Transverse colon (tissue), 4 donors: ENCODE measurements at regions not wholly inside any gene's neighbourhood (a gene's known extent, or its start where the extent isn't known, plus 50 kb on each side); places are given as distances from the start of the nearest gene placed in this dataset.

ENCODE experiments used
- DNase-seq: peaks from one replicate; pipeline ENCODE4 v3.0.0-alpha.2; 2019
- H3K27ac ChIP-seq, 4 donors: fragments of 200-600 bp; sonication (generic); 2 replicates each; pipeline ENCODE4 v1.5.1; 2016 to 2018; ENCODE audit warnings: inconsistent platforms in 4 of 4
- H3K27me3 ChIP-seq: fragments of 200-600 bp; sonication (generic); 2 replicates; pipeline ENCODE4 v1.5.1; 2017; ENCODE audit warnings: inconsistent platforms
- H3K36me3 ChIP-seq, 4 donors: fragments of 200-600 bp; sonication (generic); 2 replicates each; pipeline ENCODE4 v1.5.1; 2017 to 2019; ENCODE audit warnings: inconsistent platforms in 4 of 4
- H3K4me1 ChIP-seq, 4 donors: fragments of 200-600 bp; sonication (generic); 2 replicates each; pipeline ENCODE4 v1.5.1; 2017 to 2020; ENCODE audit warnings: inconsistent platforms in 4 of 4
- H3K4me3 ChIP-seq, 4 donors: fragments of 200-600 bp; sonication (generic); 1 replicate in 1 of 4; 2 replicates in 3 of 4; pipeline versions ENCODE4 v1.5.1 to v1.6.1; 2017 to 2019; ENCODE audit warnings: inconsistent platforms in 4 of 4
- H3K9me3 ChIP-seq, 2 donors: fragments of 200-600 bp; sonication (generic); 2 replicates each; pipeline ENCODE4 v1.5.1; 2017 to 2019; ENCODE audit warnings: inconsistent platforms in 2 of 2
- EP300 ChIP-seq: sonication (generic); formaldehyde crosslinking; IDR thresholded peaks from one replicate; pipeline ENCODE4 v1.6.1; 2017; ENCODE audit warnings: antibody characterized with exemption, low read depth
- POLR2A ChIP-seq: fragments of 450-650 bp; IDR thresholded peaks from one replicate; pipeline ENCODE4 v1.6.1; 2016; ENCODE audit warnings: antibody characterized with exemption, mild to moderate bottlenecking, moderate library complexity
- POLR2AphosphoS5 ChIP-seq, 3 donors: sonication (generic); formaldehyde crosslinking; IDR thresholded peaks; one replicate each; pipeline ENCODE4 v1.6.1; 2016; ENCODE audit warnings: antibody characterized with exemption in 3 of 3
- WGBS, 2 donors: methylation state at CpG; one replicate each; pipeline ENCODE4 v1.1.5; 2018; ENCODE audit warnings: low coverage in 1 of 2; 5-methylcytosine and 5-hydroxymethylcytosine counted together
- in situ Hi-C, 4 donors: fragments of 200-750 bp; cut with MboI; loops; one replicate each; pipeline versions ENCODE4 v1.15.0 to v1.15.1; 2017; ENCODE audit warnings: low sequenced_read_pairs in 3 of 4, low pct_ligation_motif_present in 1 of 4, low pct_unique_long_range_greater_than_20kb in 1 of 4
- intact Hi-C: fragments of 100-400 bp; cut with DNase I; formaldehyde crosslinking; loops from one replicate; pipeline ENCODE4 v1.15.1; 2023; ENCODE audit warnings: low total_unique reads
- TF ChIP-seq, protein P1 (sequence below), 5 experiments: fragments of 200-600 bp in 3 of 5; fragments of 450-650 bp in 2 of 5; sonication (generic) in 3 of 5; IDR thresholded peaks; 1 replicate in 2 of 5; 2 replicates in 3 of 5; pipeline ENCODE4 v1.5.1; 2016 to 2017; ENCODE audit warnings: antibody characterized with exemption in 5 of 5, inconsistent platforms in 3 of 5, mild to moderate bottlenecking in 2 of 5, moderate library complexity in 1 of 5

DNA sequence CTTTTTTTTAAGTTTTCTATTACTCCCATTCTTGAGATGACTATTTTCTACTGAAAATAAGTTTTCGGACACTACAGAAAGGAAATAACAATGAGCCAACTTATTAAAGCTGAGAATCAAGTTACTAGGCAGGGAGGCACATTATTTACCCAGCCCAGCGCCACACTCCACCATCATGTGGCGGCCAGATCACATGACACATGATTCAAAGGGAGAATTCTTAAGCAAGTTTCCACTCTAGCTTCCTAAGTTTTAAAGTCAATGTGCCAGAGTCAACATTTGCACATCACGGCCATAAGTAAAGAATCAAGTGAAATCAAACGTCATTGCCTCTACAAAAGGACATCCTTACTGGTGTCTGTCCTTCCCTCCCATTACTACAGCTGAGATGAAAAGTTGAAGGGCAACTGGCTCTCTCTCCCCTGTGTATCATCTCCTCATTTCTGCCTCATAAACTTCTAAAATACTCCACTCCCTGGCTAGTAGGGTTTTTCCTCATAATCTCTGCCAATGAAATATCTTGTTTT is 81.7 kb downstream of the KLF12 start:
- intact Hi-C loops: no loop called here
- H3K4me3 ChIP-seq: no peak overlapping the region
- no peaks in the 10 kb centered on the region for H3K9me3 ChIP-seq
- no peak for DNase-seq
- no peaks in the 10 kb centered on the region for H3K27me3 ChIP-seq
- 88 to 93% methylated on average over 5 of the region's 5 CpGs for WGBS, 2 donors
- H3K4me1 ChIP-seq: peaks cover 3 to 26% (median 6%) of the 10 kb centered on the region in 4 donors
- TF ChIP-seq POLR2AphosphoS5 (IDR thresholded peaks at IDR 0.05): no peak
- TF ChIP-seq, protein P1, sequence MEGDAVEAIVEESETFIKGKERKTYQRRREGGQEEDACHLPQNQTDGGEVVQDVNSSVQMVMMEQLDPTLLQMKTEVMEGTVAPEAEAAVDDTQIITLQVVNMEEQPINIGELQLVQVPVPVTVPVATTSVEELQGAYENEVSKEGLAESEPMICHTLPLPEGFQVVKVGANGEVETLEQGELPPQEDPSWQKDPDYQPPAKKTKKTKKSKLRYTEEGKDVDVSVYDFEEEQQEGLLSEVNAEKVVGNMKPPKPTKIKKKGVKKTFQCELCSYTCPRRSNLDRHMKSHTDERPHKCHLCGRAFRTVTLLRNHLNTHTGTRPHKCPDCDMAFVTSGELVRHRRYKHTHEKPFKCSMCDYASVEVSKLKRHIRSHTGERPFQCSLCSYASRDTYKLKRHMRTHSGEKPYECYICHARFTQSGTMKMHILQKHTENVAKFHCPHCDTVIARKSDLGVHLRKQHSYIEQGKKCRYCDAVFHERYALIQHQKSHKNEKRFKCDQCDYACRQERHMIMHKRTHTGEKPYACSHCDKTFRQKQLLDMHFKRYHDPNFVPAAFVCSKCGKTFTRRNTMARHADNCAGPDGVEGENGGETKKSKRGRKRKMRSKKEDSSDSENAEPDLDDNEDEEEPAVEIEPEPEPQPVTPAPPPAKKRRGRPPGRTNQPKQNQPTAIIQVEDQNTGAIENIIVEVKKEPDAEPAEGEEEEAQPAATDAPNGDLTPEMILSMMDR (IDR thresholded peaks at IDR 0.05): no peak
- no peak for TF ChIP-seq EP300
- no peak for TF ChIP-seq POLR2A
- in situ Hi-C loops: no loop called here
- H3K27ac ChIP-seq: no peak overlapping the region
- no peaks in the 10 kb centered on the region for H3K36me3 ChIP-seq

DNA sequence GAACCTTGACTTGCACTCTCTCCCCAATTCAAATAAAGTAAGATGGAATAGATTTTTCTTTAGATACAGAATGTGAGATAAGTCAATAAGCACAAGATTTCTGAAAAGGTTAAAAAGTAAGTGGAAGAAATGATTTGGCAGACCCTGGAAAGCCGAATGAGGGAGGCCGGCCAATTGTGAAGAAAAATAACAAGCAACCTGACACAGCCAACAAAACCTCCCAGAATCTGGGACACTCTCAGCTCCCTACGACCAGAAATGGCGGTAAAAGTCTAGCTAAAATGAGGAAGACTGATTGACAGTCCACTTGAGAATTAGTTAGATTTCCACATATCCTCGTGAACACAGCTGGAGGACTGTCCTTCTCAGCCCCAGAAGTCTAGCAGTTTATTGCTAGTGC is 85.4 kb downstream of the KLF12 start:
- intact Hi-C loops: no loop called here

DNA sequence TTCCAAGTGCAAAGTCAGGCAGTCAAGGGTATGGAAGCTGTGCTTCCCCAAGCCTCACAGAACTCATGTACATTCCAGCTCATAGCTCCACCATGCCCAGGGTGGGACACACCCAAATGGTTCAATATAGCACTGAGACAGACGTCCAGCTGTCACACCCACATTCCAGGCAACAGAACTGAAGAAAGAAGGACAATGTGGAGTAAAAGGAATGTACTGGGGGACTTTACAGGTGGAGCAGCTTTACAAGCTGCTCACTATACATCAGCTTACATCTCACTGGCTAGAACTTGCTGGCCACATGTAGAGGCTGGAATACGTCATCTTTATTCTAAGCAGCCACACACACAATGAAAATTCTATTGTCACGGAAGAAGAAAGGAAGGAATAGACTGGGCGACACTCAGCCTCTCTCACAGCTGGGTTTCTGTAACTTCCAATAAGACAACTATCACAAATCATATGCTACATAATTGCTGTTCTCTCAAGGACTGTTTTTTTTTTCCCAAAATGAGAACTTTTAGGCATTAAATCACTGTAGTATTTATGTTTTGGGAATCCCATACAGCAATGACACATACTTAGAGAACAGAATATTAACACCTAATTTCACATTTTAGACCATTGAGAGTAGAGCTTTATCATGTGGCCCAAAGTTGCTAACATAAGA is 86.1 kb downstream of the KLF12 start:
- DNase-seq: peak; percentile 44
- 54 to 60% methylated on average over 3 to 4 of the region's 4 CpGs for WGBS, 2 donors
- in situ Hi-C loops (no loop called here), intact Hi-C loops (no loop called here)
- Histone ChIP-seq H3K27me3 (no peaks in the 10 kb centered on the region), H3K9me3 (no peaks in the 10 kb centered on the region), H3K4me3 (no peak overlapping the region), H3K36me3 (no peaks in the 10 kb centered on the region), H3K4me1 (peaks cover 5 to 23% (median 8%) of the 10 kb centered on the region in 4 donors), H3K27ac (peak overlapping the region in 2 of 4 donors; percentile 49 to 57)
- TF ChIP-seq EP300 (no peak), POLR2AphosphoS5 (IDR thresholded peaks at IDR 0.05) (peak in 1 of 3 donors; percentile 13)

More for the DNA sequence above, 85.4 kb downstream of the KLF12 start:
- H3K9me3 ChIP-seq: no peaks in the 10 kb centered on the region
- peaks cover 5 to 23% (median 8%) of the 10 kb centered on the region in 4 donors for H3K4me1 ChIP-seq
- DNase-seq: no peak
- H3K4me3 ChIP-seq: no peak overlapping the region
- no peaks in the 10 kb centered on the region for H3K36me3 ChIP-seq
- TF ChIP-seq EP300 (no peak), POLR2AphosphoS5 (IDR thresholded peaks at IDR 0.05) (no peak), POLR2A (no peak)
- TF ChIP-seq, protein P1 (IDR thresholded peaks at IDR 0.05): no peak
- H3K27ac ChIP-seq: peak overlapping the region in 1 of 4 donors; percentile 49
- H3K27me3 ChIP-seq: no peaks in the 10 kb centered on the region
- in situ Hi-C loops: no loop called here
- WGBS, 2 donors: 86% methylated on average over 5 of the region's 5 CpGs

DNA sequence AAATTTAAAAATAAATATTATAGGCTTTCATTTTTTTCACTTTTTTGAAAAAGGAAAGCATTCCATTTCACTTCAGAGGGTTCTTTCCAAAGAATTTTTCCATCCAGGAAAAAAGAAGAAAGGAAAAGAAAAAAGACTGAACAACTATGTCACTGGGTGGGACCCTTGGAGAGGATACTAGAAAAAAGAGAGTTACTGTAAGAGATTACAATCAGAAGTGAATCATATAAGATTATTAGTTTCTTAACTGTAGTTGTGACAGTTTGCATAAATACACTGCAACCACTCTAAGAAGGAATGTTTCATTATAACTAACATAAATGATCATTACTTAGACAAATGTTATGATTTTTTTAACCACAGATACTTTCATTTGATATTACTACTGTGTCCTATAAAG is 87.8 kb downstream of the KLF12 start:
- intact Hi-C loops: no loop called here
- no peaks in the 10 kb centered on the region for H3K9me3 ChIP-seq
- H3K4me3 ChIP-seq: no peak overlapping the region
- H3K27me3 ChIP-seq: no peaks in the 10 kb centered on the region
- in situ Hi-C loops: no loop called here
- no peaks in the 10 kb centered on the region for H3K36me3 ChIP-seq
- DNase-seq: no peak
- H3K27ac ChIP-seq: no peak overlapping the region
- no peak for TF ChIP-seq POLR2AphosphoS5 (IDR thresholded peaks at IDR 0.05)
- TF ChIP-seq, protein P1 (IDR thresholded peaks at IDR 0.05): no peak
- no peak for TF ChIP-seq EP300
- no peak for TF ChIP-seq POLR2A
- H3K4me1 ChIP-seq: peaks cover 5 to 23% (median 8%) of the 10 kb centered on the region in 4 donors
